ENCODE measurements at regions not wholly inside any gene's neighbourhood (a gene's known extent, or its start where the extent isn't known, plus 50 kb on each side); places are given as distances from the start of the nearest gene placed in this dataset.

DNA sequence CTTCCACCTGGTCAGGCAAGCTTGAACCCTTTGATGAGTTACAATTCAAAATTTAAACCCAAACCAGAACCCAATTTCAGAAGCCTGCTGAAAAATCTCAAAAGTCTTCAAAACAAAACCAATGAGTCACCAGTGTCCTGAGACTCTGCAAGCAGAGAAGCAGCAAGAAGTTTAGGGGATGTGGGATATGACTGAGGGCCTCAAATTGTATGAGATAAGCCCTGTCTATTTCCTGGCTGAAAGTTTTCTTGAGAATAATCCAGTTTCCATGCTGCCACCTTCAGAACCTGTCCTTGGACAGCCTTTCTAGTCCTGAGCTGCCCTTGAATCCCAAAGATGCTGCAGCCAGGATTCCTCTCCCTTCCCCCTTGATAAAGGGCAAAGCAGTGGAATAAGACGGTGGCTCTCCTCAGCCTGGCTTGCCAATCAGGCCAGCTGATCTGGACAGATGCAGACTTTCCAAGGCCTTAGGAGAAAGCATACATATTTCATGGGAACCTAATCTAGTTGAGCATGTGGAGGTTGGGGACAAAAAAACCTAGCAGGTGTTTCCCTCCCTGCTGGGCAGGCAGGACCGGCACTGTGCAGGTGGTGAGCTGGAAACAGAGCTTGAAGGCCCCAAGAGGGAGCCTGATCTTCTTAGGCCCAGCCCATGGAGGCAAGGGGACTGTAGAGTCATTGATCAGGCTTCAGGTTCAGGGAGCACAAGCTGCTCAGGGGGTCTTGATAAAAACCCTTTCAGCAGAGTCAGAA, 278.0 kb upstream of the MGAT5 start:
- TF ChIP-seq, protein P1, sequence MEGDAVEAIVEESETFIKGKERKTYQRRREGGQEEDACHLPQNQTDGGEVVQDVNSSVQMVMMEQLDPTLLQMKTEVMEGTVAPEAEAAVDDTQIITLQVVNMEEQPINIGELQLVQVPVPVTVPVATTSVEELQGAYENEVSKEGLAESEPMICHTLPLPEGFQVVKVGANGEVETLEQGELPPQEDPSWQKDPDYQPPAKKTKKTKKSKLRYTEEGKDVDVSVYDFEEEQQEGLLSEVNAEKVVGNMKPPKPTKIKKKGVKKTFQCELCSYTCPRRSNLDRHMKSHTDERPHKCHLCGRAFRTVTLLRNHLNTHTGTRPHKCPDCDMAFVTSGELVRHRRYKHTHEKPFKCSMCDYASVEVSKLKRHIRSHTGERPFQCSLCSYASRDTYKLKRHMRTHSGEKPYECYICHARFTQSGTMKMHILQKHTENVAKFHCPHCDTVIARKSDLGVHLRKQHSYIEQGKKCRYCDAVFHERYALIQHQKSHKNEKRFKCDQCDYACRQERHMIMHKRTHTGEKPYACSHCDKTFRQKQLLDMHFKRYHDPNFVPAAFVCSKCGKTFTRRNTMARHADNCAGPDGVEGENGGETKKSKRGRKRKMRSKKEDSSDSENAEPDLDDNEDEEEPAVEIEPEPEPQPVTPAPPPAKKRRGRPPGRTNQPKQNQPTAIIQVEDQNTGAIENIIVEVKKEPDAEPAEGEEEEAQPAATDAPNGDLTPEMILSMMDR (IDR thresholded peaks at IDR 0.05; ENCODE audit: control extremely low read depth, extremely low read depth, low read depth, missing control alignments) = no peak
- DNase-seq (ENCODE audit: extremely low spot score) = no peak
- POLR2A ChIA-PET = no interaction called here
- CTCF ChIA-PET = interaction anchor here (1.0 to 1.8 kb wide), 2 partner anchors 9 to 14 kb away, joined by 5 to 8 read pairs; no protein-coding TSS in a partner anchor

DNA sequence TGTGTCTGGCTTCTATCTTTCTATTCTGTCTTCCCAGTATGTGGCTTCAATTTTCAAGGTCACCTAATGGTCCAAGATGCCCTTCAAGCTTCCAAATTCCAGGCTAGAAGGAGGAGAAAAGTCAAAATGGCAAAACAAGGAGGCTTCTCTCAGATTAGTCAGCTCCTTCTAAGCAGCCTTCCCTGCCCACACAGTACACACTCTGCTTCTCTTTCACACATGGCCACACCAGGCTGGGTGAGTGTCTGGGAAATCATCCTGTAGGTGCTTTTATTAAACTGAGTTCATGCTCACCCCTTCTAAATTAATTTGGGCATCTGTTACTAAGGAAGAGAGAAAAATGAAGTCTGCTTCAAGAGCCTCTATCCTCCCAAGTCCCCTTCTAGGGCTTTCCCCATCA, 277.2 kb upstream of the MGAT5 start:
- TF ChIP-seq, protein P1 (IDR thresholded peaks at IDR 0.05; ENCODE audit: control extremely low read depth, extremely low read depth, low read depth, missing control alignments) = no peak
- DNase-seq (ENCODE audit: extremely low spot score) = no peak
- POLR2A ChIA-PET = no interaction called here
- CTCF ChIA-PET = interaction anchor here (1.0 to 1.8 kb wide), 2 partner anchors 9 to 14 kb away, joined by 5 to 8 read pairs; no protein-coding TSS in a partner anchor

DNA sequence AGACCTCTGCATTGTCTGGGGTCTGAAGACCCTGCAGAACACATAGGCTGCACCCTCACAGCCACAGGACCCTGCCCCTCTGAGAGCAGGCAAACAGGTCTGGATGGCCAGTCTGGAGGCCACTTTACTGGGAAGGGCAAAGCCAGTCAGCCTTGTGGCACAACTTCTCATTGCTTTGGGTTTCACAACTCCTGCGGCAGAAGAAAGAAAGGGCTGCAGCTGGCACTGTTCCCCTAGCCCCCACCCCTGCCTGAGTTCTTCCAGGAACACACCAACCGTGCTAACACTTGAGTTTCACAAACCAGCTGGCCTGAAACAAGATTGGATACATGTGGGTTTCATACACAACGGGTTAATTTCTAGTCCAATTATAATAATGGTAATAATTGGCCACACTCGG, 276.5 kb upstream of the MGAT5 start:
- DNase-seq (ENCODE audit: extremely low spot score) = no peak
- TF ChIP-seq, protein P1 (IDR thresholded peaks at IDR 0.05; ENCODE audit: control extremely low read depth, extremely low read depth, low read depth, missing control alignments) = no peak
- CTCF ChIA-PET = no interaction called here
- POLR2A ChIA-PET = no interaction called here

DNA sequence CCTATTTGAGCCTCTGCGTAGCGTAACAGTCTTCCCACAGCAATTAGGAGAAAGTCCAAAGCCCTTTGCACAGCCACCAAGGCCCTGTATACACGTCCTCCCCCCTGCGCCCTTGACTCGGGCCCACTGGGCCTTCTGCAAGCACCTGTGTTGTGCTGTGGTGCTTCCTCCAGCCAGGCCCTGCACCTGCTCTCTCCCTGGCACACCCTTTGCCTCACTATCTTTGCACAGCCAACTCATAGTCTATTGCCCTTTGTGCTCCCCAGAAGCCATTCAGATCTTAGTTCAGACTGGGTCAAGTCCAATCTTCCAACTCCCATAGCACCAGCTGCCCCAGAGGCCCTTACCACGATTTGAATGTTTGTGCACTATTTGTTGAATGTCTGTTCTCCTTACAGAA, 271.6 kb upstream of the MGAT5 start:
- POLR2A ChIA-PET = no interaction called here
- DNase-seq (ENCODE audit: extremely low spot score) = no peak
- TF ChIP-seq, protein P1 (IDR thresholded peaks at IDR 0.05; ENCODE audit: control extremely low read depth, extremely low read depth, low read depth, missing control alignments) = no peak
- CTCF ChIA-PET = interaction anchor here (0.9 to 1.5 kb wide), 2 partner anchors 12 to 138 kb away, joined by 3 to 4 read pairs; no protein-coding TSS in a partner anchor

DNA sequence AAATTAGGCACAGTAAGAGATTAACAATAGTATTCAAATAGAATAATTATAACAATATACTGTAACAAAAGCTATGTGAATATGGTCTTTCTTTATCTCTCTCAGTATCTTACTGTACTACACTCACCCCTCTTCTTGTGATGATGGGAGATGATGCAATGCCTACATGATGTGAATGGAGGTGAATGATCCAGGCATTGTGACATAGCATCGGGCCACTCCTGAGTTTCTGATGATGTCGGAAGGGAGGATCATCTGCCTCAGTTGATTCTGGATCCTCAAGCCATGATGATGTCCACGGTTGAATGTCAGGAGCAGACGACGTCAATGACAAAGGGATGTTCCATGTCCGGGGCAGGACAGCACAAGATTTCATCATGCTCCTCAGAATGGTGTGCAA, 268.3 kb upstream of the MGAT5 start:
- TF ChIP-seq, protein P1 (IDR thresholded peaks at IDR 0.05; ENCODE audit: control extremely low read depth, extremely low read depth, low read depth, missing control alignments) = no peak
- CTCF ChIA-PET = interaction anchor here (1.1 to 2.3 kb wide), 3 partner anchors 9 to 426 kb away, joined by 3 to 5 read pairs (median 4); no protein-coding TSS in a partner anchor
- no peak for DNase-seq (ENCODE audit: extremely low spot score)
- POLR2A ChIA-PET = no interaction called here

DNA sequence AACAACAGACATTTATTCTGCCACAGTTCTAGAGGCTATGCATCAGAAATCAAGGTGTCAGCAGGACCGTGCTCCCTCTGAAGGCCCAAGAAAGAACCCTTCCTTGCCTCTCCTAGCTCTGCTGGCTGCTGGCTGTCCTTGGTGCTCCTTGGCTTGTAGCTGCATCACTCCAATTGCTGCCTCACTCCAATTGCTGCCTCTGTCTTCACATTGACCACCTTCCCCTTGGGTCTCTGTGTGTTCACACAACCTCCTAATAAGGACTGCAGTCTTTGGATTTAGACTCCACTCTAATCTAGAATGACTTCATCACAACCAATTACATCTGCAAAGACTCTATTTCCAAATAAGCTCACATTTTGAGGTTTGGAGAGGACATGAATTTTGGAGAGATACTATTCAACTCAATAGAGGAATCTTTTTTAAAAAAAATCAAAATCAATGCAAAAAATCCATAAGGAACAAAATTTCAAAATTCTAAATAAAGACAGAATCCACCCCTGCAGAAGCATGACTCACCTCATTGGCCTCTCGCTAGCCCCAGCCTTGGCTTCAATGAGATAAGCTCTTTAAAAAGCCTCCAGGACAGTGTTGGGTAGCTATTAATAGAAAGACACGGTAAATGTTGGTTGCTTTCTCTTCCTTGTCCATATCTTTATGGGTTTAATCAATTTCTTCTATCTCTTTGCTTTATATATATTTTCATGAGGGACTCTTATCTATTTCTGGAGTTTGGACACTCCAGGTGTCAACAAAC, 267.6 kb upstream of the MGAT5 start:
- ChIA-PET CTCF (interaction anchor here (2.1 kb wide), 1 partner anchor 10 kb away, joined by 5 read pairs; no protein-coding TSS in a partner anchor), POLR2A (no interaction called here)
- TF ChIP-seq, protein P1 (IDR thresholded peaks at IDR 0.05; ENCODE audit: control extremely low read depth, extremely low read depth, low read depth, missing control alignments) = no peak
- DNase-seq (ENCODE audit: extremely low spot score) = no peak

Data from GM10248 (cell line).